Stomach smooth muscle (tissue), 2 donors: ENCODE measurements at regions not wholly inside any gene's neighbourhood (a gene's known extent, or its start where the extent isn't known, plus 50 kb on each side); places are given as distances from the start of the nearest gene placed in this dataset.

ENCODE experiments used
- H3K27ac ChIP-seq: one replicate; pipeline ENCODE4 v1.7.0; 2013; ENCODE audit warnings: mild to moderate bottlenecking, low read length, inconsistent platforms
- H3K27me3 ChIP-seq, 2 donors: one replicate each; pipeline ENCODE4 v1.7.0; 2013; ENCODE audit warnings: low read length in 2 of 2; ENCODE audit not compliant: insufficient read depth in 2 of 2, control insufficient read depth in 1 of 2
- H3K36me3 ChIP-seq, 2 donors: one replicate each; pipeline ENCODE4 v1.7.0; 2013; ENCODE audit warnings: low read length in 2 of 2; ENCODE audit not compliant: control insufficient read depth in 2 of 2, insufficient read depth in 2 of 2
- H3K4me1 ChIP-seq: one replicate; pipeline ENCODE4 v1.7.0; 2013; ENCODE audit warnings: low read length; ENCODE audit not compliant: control insufficient read depth, insufficient read depth
- H3K4me3 ChIP-seq, 2 donors: one replicate each; pipeline ENCODE4 v1.7.0; 2013; ENCODE audit warnings: low read length in 2 of 2
- H3K9ac ChIP-seq, 2 donors: one replicate each; pipeline ENCODE4 v1.7.0; 2013; ENCODE audit warnings: low read length in 2 of 2, mild to moderate bottlenecking in 1 of 2
- H3K9me3 ChIP-seq, 2 donors: one replicate each; pipeline ENCODE4 v1.7.0; 2013; ENCODE audit warnings: low read length in 2 of 2; ENCODE audit not compliant: control insufficient read depth in 2 of 2
- donor health status: healthy.
- donor health status: Pancreatic carcinoma.

DNA sequence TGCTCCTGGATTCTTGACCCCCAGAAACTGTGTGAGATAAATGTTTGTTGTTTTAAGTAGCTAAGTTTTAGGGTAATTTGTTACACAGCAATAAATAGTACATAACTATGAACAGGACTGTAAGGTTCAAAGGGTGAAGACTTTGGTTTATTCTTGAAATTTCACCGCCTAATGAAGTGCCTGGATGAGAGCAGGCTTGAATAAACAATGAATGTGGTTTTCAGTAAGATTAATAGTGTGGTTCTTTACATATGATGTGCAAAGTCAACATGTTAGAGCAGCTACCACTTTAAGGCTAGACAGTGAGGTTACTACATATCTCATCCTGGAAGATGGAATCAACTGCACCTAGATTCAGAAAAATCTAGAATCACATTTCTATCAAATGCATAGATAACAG is 145.2 kb upstream of the BTG1 start:
- Histone ChIP-seq H3K4me3 (no peak overlapping the region), H3K27ac (no peak overlapping the region), H3K9me3 (no peaks in the 10 kb centered on the region), H3K27me3 (no peaks in the 10 kb centered on the region), H3K4me1 (no peaks in the 10 kb centered on the region), H3K36me3 (no peaks in the 10 kb centered on the region), H3K9ac (no peak overlapping the region)

DNA sequence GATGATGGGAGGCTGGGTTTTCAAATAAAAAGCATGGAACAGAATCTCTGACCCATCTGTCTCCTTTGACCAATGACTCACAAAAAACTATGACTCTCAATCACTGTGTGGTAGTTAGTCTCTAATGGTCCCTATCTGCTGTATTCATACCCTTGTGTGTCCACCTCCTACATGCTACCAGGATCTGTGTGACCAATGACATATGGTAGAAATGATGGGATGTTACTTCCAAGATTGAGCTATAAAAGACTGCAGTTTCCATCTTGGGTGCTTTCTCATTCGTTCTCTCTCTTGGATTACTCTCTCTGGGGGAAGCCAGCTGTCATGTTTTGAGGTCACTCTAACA is 144.7 kb upstream of the BTG1 start:
- Histone ChIP-seq H3K4me1 (no peaks in the 10 kb centered on the region), H3K27me3 (no peaks in the 10 kb centered on the region), H3K4me3 (no peak overlapping the region), H3K9ac (no peak overlapping the region), H3K9me3 (no peaks in the 10 kb centered on the region), H3K36me3 (no peaks in the 10 kb centered on the region), H3K27ac (no peak overlapping the region)

DNA sequence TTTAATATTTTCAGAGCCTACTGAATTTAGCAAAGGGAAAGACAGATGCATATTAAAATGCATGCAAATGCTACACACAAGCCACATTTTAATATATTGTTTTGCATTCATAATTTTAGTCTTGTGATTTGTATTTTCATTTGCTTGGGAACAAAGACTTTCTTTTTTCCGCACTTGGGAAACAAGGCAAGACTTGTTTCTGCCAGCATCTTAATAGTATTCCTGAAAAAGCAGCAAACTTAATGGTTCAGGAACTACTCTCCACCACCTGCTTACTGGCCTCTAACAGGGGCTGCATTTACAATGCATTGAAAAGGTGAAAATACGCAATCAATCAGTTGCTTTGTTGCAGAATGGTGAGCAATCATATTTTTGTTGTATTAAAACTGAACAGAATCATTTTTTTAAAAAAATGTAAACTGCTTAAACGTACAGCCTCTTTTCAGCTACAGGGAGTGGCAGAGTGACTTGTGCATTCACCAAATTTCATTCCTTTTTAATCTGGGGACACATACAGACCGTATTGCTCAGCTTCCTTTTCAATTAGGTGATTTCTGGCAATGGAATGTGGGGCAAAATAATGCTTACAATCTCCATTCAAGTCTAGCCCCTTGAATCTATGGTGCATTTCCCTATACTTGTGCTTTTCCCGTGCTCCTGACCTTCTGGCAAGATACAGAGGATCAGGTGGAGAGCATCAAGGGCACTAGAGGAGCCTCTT is 144.1 kb upstream of the BTG1 start:
- Histone ChIP-seq H3K4me3 (no peak overlapping the region), H3K27ac (no peak overlapping the region), H3K9ac (no peak overlapping the region), H3K4me1 (no peaks in the 10 kb centered on the region), H3K27me3 (no peaks in the 10 kb centered on the region), H3K36me3 (no peaks in the 10 kb centered on the region), H3K9me3 (no peaks in the 10 kb centered on the region)

DNA sequence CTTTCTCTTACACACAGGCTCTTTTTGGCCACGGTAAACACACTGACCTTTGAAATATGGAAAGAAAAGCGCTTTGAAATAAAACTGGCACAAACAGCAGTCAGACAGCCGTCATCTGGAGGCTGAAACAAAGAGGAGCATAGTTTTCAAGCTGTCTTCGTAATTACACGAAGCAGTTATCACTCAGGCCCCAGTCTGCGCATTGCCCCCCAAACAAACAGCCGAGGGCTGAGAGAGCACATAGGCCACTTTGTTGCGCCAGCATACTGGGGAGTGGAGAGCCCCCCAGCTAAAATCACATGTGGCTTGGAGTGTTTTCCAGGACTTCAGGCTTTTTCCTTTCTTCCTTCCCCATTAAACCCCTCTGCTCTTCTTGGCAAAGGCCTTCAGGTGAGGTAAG is 142.9 kb upstream of the BTG1 start:
- Histone ChIP-seq H3K27ac (no peak overlapping the region), H3K9ac (no peak overlapping the region), H3K4me3 (no peak overlapping the region), H3K9me3 (no peaks in the 10 kb centered on the region), H3K27me3 (no peaks in the 10 kb centered on the region), H3K36me3 (no peaks in the 10 kb centered on the region), H3K4me1 (no peaks in the 10 kb centered on the region)

DNA sequence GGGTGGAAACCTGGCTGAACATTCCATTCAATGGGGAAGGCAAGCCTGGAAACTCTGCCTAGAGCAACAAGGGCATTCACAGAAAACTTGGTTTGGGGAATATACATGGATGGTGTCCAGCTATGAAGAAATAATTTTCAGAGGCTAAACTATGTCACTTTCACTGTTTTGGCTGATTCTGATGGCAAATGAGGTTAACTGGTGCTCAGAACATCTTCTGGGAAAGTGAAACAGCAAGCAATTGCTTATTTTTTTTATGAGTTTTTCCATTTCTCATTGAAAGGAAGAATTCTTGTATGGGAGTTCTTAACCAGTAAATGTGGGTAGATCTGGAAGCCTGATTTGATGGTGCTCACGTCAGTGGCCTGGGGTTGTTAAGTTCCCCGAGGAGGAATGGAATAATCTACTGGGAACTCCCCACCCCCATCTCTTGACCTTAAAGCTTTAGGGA is 132.8 kb upstream of the BTG1 start:
- H3K4me1 ChIP-seq: no peaks in the 10 kb centered on the region
- no peak overlapping the region for H3K4me3 ChIP-seq
- H3K9ac ChIP-seq: no peak overlapping the region
- no peak overlapping the region for H3K27ac ChIP-seq
- no peaks in the 10 kb centered on the region for H3K36me3 ChIP-seq
- H3K27me3 ChIP-seq: no peaks in the 10 kb centered on the region
- no peaks in the 10 kb centered on the region for H3K9me3 ChIP-seq

DNA sequence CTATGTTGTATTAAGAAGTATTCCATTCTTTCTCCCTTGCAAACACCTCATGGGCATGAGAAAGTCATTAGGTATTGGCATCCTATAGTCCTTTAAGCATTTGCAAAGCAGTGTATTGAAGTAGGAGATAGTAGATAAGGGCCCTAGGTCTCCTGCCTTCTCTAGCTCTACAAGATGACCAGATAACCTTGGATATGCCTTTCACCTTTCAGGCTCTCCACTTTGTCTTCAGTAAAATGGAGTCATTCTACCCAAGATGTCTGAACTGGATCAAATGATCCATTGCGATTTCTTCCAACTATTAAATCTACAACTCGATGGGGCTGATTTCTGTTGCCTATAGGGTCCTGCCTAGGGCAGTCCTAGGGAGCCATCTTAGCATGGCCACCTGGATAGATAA is 132.1 kb upstream of the BTG1 start:
- Histone ChIP-seq H3K4me3 (no peak overlapping the region), H3K9me3 (no peaks in the 10 kb centered on the region), H3K36me3 (no peaks in the 10 kb centered on the region), H3K27me3 (no peaks in the 10 kb centered on the region), H3K9ac (no peak overlapping the region), H3K27ac (no peak overlapping the region), H3K4me1 (no peaks in the 10 kb centered on the region)

DNA sequence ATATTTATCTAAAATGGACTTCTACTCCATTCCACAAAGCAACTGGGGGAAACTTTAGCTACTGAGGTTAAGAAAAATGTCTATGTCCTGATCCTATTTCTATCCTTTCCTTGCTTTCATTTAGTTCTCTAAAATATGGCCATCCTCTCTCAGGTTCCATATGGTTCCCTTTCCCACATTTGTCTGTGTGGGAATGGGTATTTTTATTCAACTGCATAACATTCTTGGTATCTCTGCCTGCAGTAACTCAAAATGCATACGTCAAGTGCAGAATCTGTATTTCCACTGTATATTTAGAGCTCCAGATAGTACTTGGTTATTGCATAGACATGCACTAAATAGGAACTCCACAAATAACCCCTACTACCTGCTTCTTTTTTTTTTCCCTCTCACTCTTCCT is 130.6 kb upstream of the BTG1 start:
- Histone ChIP-seq H3K27ac (no peak overlapping the region), H3K9me3 (no peaks in the 10 kb centered on the region), H3K36me3 (no peaks in the 10 kb centered on the region), H3K27me3 (no peaks in the 10 kb centered on the region), H3K4me3 (no peak overlapping the region), H3K9ac (no peak overlapping the region), H3K4me1 (no peaks in the 10 kb centered on the region)

DNA sequence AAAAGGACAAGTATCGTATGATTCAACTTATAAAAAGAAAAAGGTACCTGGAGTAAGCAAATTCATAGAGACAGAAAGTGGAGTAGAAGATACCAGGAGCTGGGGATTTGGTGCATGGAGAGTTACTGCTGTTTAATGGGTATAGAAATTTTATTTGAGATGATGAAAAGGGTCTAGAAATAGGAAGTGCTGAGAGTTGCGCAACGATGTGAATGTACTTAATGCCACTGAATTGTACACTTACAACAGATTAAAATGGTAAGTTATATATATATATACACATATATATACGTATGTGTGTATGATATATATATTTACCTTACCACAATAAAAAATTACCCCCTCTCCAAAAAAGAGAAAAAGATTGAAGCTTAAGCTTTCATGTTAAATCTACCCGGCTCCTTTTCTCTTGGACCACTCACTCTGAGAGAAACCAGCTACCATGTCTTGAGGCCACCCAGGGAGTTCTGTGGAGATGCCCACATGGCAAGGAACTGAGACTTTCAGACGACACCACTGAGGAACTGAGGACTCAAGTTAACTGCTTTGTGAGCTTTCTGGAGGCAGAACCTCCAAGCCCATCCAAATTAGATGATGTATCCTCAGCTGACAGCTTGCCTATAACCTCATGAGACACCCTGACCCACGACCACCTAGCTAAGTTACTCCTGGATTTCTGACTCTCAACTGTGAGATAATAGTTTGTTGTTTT is 130.0 kb upstream of the BTG1 start:
- Histone ChIP-seq H3K4me3 (no peak overlapping the region), H3K27ac (no peak overlapping the region), H3K9ac (no peak overlapping the region), H3K36me3 (no peaks in the 10 kb centered on the region), H3K27me3 (no peaks in the 10 kb centered on the region), H3K4me1 (no peaks in the 10 kb centered on the region), H3K9me3 (no peaks in the 10 kb centered on the region)

DNA sequence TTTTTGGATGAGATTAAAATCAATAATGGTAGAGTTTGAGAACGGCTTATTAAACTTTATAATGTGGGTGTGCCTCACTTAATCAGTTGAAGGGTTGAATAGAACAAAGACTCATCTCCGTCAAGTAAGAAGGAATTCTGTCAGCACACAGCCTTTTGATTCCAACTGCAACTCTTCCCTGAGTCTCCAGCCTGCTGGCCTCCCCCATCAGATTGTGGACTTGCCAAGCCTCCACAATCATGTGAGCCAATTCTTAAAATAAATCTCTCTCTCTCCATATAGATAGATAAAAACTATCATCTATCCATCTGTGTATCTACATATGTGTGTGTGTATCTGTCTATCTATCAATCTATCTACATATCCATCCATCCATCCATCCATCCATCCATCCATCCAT is 127.4 kb upstream of the BTG1 start:
- Histone ChIP-seq H3K27ac (no peak overlapping the region), H3K9ac (no peak overlapping the region), H3K36me3 (no peaks in the 10 kb centered on the region), H3K4me3 (no peak overlapping the region), H3K9me3 (no peaks in the 10 kb centered on the region), H3K27me3 (no peaks in the 10 kb centered on the region), H3K4me1 (no peaks in the 10 kb centered on the region)

DNA sequence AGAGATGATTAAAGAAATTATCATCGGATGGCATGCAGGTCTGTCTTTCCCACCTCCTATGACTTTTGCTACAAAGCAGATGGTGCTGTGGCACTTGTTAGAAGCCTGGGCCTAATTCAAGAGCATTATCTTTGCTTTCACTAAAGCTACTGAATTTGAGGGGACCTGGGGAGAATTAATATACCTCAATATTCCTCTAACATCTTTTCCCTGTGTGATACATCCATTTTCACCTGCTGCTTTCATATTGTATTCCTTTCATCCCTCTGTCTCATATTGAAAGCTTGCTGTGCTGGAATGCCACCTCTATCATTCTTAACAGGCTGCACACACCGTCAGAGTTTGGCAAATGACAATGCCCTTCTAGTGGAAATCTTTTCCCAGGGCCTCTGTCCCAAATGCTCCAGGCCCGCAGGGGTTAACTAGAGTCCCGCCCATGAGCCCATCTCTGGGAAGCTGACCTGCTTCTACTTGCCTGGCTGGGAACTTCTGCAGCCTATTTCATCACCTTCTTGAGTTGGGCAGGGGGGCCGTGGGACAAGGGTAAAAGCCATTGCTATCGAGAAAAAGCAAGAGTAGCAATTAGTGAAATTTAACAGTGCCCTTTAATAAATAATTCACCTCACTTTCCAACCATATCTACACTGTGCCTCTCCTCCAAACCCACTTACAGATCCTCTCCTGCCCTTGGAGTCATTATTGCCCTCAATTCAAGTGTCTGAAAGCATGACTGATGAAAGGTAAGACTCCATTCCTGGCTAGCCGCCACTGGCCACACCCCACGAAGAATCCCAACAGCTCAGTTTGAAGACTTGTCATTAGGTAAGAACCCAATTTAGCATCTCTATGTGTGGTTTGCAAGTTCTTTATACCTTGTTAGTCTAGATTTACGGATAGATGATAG is 126.7 kb upstream of the BTG1 start:
- no peaks in the 10 kb centered on the region for H3K4me1 ChIP-seq
- H3K36me3 ChIP-seq: no peaks in the 10 kb centered on the region
- no peak overlapping the region for H3K27ac ChIP-seq
- no peaks in the 10 kb centered on the region for H3K27me3 ChIP-seq
- H3K9ac ChIP-seq: no peak overlapping the region
- H3K9me3 ChIP-seq: no peaks in the 10 kb centered on the region
- no peak overlapping the region for H3K4me3 ChIP-seq
